Skeletal muscle satellite cell (primary cell): ENCODE measurements at regions not wholly inside any gene's neighbourhood (a gene's known extent, or its start where the extent isn't known, plus 50 kb on each side); places are given as distances from the start of the nearest gene placed in this dataset.
"Not testable (repeated sequence)": the region's sequence is repeated elsewhere in the genome, so short reads cannot be mapped to it uniquely, and the experiment has no call there.

Source experiments
- H3K27me3 ChIP-seq: 2 replicates; pipeline ENCODE4 v1.7.0; 2013; ENCODE audit warnings: low read length; ENCODE audit not compliant: control insufficient read depth, insufficient read depth
- H3K36me3 ChIP-seq: 2 replicates; pipeline ENCODE4 v1.7.0; 2013; ENCODE audit warnings: mild to moderate bottlenecking, control low read depth, low read length; ENCODE audit not compliant: insufficient read depth
- H3K4me1 ChIP-seq: 2 replicates; pipeline ENCODE4 v1.7.0; 2013; ENCODE audit warnings: low read length; ENCODE audit not compliant: control insufficient read depth, insufficient read depth
- H3K4me2 ChIP-seq: 2 replicates; pipeline ENCODE4 v1.7.0; 2013; ENCODE audit warnings: mild to moderate bottlenecking, low read length
- H3K4me3 ChIP-seq: 2 replicates; pipeline ENCODE4 v1.7.0; 2013; ENCODE audit warnings: low read length
- H3K9ac ChIP-seq: 2 replicates; pipeline ENCODE4 v1.7.0; 2013; ENCODE audit warnings: mild to moderate bottlenecking, low read depth, low read length, moderate library complexity
- H3K9me3 ChIP-seq: replicated peaks from 2 replicates; pipeline ENCODE4 v1.7.0; 2013; ENCODE audit warnings: mild to moderate bottlenecking, control low read depth, low read length

DNA sequence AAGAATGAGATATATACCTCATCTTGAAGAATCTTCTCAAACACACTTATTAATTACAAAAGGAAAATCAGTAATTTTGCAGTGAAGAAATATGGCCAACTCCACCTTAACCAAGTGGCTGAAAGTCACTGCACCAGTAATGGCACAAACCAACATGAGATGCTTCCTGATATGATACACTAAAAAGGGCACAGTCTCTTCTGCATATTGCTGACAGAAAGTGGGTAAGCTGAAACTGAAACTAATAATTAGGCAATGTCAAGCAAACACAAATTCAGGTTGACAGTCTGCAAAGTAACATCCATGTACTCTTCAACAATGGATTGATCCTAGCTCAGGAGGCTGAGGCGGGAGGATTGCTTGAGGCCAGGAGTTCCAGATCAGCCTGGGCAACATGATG is 56.1 kb downstream of the ZNF22 start:
- not testable (repeated sequence) for H3K4me3 ChIP-seq, H3K9ac ChIP-seq, H3K36me3 ChIP-seq, H3K4me2 ChIP-seq, H3K9me3 ChIP-seq, H3K4me1 ChIP-seq, H3K27me3 ChIP-seq

DNA sequence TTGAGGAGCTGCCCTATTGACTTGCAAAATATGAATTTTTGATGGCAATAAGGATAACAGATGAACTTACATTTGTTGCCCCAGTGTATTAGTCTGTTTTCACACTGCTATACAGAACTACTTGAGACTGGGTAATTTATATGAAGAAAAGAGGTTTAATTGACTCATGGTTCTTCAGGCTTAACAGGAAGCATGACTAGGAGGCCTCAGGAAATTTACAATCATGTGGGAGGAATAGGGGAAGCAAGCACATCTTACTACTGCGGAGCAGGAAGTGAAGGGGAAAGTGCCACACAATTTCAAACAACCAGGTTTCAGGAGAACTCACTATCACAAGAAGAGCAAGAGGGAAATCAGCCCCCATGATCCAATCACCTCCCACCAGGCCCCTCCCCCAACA is 57.9 kb downstream of the ZNF22 start:
- H3K4me3 ChIP-seq, result no peak overlapping the region
- H3K4me1 ChIP-seq, result no peaks in the 10 kb centered on the region
- no peak overlapping the region for H3K9ac ChIP-seq
- H3K27me3 ChIP-seq, result no peaks in the 10 kb centered on the region
- H3K9me3 ChIP-seq, result no peaks in the 10 kb centered on the region
- H3K36me3 ChIP-seq, result no peaks in the 10 kb centered on the region
- H3K4me2 ChIP-seq, result no peak overlapping the region

DNA sequence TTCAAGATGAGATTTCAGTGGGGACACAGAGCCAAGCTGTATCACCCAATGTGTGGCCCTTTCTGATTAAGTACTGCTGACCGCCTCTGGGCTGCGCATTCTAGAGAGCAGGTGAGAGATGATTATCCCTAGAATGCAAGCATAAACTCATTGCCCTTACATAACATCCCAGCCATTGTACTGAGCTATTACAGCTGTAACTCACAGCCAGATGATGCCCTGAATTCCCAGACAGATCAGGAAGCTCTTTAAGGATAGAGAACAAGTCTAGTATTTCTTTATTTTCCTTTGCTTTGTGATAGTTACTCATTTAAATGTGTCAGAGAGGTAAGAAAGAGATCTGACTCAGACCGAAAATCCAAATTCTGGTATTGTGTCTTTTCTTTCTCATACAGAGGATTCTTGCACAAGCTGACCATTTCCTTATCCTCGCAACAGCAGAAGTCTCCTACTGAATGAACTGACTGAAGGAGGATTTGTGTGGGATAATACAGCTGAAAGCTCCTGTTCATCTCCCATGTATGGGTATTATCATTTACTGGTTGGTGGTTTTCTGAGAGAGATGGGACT is 58.4 kb downstream of the ZNF22 start:
- Histone ChIP-seq H3K9me3 (no peaks in the 10 kb centered on the region), H3K27me3 (no peaks in the 10 kb centered on the region), H3K4me2 (no peak overlapping the region), H3K4me3 (no peak overlapping the region), H3K9ac (no peak overlapping the region), H3K36me3 (no peaks in the 10 kb centered on the region), H3K4me1 (no peaks in the 10 kb centered on the region)

DNA sequence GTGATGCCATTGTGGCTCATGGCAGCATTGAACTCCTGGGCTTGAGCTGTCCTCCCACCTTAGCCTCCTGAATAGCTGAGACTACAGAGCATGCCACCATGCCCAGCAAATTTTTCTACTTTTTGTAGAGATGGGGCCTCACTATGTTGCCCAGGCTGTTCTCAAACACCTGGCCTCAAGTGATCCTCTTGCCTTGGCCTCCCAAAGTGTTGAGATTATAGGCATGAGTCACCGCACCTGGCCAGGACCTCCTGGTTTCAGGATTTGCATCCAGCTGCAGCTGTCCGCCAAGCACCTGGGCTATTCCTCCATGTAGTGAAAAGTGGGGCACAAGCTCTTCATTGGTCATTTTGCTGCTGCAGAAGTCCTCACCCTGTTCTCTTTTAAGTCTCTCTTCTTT is 58.9 kb downstream of the ZNF22 start:
- Histone ChIP-seq H3K27me3 (peaks cover 2% of the 10 kb centered on the region), H3K9me3 (no peaks in the 10 kb centered on the region), H3K4me3 (no peak overlapping the region), H3K9ac (no peak overlapping the region), H3K4me1 (no peaks in the 10 kb centered on the region), H3K36me3 (no peaks in the 10 kb centered on the region), H3K4me2 (no peak overlapping the region)

DNA sequence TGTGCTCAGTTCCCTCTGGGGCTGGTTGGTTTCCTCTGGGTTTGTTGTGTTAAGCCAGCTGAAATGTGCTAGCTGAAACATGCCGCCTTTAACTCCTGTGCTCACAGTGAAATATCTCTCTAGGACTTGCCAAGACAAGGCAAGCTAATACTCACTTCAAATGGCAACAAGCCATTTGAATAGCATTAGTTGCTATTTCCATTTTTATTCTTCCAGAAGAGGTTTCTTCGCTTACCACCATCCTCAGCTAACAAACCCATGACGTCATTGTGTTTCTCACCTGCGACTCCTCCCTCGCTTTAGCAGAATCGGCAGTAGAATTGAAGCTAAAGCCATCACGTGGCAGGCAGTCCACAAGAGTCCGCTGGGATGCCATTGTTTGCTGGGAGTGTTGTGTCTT is 61.3 kb downstream of the ZNF22 start:
- H3K4me1 ChIP-seq, result no peaks in the 10 kb centered on the region
- no peak overlapping the region for H3K9ac ChIP-seq
- H3K27me3 ChIP-seq, result peaks cover 6% of the 10 kb centered on the region
- no peak overlapping the region for H3K4me3 ChIP-seq
- H3K9me3 ChIP-seq, result no peaks in the 10 kb centered on the region
- no peak overlapping the region for H3K4me2 ChIP-seq
- no peaks in the 10 kb centered on the region for H3K36me3 ChIP-seq

DNA sequence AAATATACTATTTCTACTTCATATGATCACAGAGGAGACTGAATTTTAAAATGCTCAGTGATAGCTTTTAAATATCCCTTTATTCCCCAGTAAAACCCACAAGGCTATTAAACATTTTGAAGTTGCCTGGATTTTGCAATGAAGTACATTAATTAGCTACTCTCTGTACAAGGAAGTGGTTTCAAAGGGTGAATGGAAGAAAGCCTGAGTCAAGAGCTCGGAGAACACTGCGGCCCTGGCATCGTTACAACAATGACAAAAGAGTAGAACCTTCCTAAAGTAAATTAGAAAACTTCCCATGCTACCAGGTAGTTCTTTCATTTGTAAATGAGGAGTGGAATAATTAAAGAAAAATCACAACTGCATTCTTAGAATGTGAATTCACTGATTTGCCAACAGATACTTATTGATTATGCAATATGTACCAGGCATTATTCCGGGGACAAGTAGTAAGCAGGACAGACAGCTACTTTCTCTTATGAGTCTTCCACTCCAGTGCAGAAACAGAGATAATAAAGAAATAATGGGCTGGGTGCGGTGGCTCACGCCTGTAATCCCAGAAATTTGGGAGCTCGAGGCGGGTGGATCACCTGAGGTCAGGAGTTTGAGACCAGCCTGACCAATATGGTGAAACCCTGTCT is 63.0 kb downstream of the ZNF22 start:
- no peak overlapping the region for H3K4me3 ChIP-seq
- no peaks in the 10 kb centered on the region for H3K4me1 ChIP-seq
- no peak overlapping the region for H3K4me2 ChIP-seq
- H3K27me3 ChIP-seq, result peaks cover 6% of the 10 kb centered on the region
- no peaks in the 10 kb centered on the region for H3K36me3 ChIP-seq
- no peaks in the 10 kb centered on the region for H3K9me3 ChIP-seq
- no peak overlapping the region for H3K9ac ChIP-seq

DNA sequence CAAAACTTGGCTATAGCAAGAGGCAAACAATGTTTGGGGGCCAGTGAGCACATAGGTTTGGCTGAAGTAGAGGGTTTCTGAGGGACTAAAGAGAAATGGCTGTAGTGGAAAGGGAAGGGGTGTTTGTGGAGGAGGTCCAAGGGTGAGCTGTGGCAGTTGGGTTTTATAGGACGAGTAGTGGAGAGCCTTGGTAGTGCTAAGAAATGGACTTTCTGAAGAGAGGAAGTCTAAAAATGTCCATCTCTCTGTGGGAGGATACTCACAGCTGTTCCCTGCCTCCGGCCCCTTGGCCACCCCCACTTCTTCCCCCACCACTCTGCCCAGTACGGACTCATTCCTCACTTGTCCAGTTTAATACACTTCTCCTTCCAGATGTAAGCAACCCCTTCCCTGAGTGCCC is 64.3 kb downstream of the ZNF22 start:
- no peak overlapping the region for H3K4me3 ChIP-seq
- H3K4me1 ChIP-seq, result no peaks in the 10 kb centered on the region
- no peak overlapping the region for H3K4me2 ChIP-seq
- H3K9me3 ChIP-seq, result no peaks in the 10 kb centered on the region
- no peaks in the 10 kb centered on the region for H3K36me3 ChIP-seq
- H3K9ac ChIP-seq, result no peak overlapping the region
- H3K27me3 ChIP-seq, result peaks cover 6% of the 10 kb centered on the region

DNA sequence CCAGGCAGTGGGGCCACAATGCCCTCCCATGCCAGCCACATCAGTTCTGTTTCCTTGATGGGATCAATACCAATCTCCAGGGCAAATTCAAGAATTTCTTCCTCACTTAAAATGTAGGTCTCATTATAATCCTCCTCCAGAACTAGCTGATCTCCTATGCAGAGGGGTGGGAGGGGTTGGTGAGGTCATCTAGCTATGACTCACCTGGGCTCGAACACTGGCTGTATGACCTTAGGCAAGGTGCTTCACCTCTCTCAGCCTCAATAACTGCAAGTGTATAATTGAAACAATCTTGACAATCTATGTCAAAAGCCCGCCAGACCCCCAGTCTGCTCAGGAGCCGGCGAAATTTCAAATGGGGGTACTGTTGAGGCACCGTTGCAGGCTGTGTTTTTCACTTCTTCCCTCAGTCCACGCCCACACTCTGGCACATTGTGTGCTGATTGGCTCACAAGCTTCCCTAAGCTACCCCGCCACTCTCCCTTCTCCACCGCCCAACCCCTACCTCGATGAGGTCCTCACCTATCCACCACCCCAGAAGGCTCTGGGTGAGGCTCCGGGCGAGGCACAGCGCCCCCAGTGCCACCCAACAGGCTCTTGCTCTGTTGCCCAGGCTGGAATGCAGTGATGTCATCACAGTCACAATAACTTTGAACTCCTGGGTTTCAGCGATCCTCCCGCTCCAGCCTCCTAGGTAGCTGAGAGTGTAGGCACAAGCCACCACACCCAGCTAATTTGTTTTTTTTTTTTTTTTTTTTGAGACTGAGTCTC is 70.5 kb downstream of the ZNF22 start:
- no peaks in the 10 kb centered on the region for H3K4me1 ChIP-seq
- no peaks in the 10 kb centered on the region for H3K9me3 ChIP-seq
- H3K9ac ChIP-seq, result no peak overlapping the region
- no peak overlapping the region for H3K4me2 ChIP-seq
- H3K4me3 ChIP-seq, result no peak overlapping the region
- no peaks in the 10 kb centered on the region for H3K36me3 ChIP-seq
- H3K27me3 ChIP-seq, result peaks cover 9% of the 10 kb centered on the region

DNA sequence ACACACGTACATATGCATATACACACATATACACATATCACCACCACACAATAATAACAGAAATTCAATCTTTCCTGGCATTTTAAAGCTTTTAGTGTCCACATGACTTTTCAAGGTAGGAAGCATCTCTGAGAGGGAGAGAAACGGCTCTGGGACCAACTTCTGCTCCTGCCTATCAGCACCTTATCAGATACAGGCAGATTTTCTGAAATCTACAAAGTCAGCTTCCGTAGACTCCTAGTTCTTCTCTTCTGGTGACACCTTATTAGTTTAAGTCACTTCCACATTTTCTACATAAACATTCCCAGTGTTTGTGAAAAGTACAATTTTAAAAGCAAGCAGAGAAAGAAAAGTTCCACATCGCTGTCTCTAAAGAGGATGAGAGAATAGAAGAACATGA is 74.5 kb downstream of the ZNF22 start:
- H3K27me3 ChIP-seq, result peaks cover 9% of the 10 kb centered on the region
- H3K4me2 ChIP-seq, result no peak overlapping the region
- H3K9me3 ChIP-seq, result no peaks in the 10 kb centered on the region
- H3K9ac ChIP-seq, result no peak overlapping the region
- H3K4me3 ChIP-seq, result no peak overlapping the region
- H3K36me3 ChIP-seq, result no peaks in the 10 kb centered on the region
- H3K4me1 ChIP-seq, result no peaks in the 10 kb centered on the region

DNA sequence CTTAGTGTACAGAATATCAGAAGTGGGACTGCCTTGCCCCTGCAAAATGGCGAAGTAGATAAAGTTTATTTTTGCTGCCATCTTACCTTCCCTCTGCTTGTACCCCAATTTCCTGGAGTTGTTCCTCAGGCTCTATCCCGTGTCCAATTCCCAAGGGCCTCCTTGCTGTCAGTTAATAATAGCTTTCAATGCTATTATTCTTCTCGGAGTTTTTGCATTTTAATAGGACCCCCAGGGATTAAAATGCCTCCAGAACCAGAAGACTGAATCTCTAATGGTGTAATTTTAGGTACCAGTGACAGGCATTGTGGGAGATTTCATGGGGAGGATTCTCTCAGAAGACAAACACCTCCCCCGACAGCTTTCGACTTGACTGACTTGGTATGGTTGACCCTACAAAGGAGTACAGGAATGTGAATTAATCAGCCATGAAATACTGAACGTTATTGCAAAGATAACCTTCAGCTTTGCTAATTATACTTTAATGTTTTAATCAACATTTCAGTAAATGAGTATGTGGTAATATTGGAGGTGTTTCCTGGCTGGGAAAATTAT is 75.2 kb downstream of the ZNF22 start:
- H3K9me3 ChIP-seq, result no peaks in the 10 kb centered on the region
- H3K36me3 ChIP-seq, result no peaks in the 10 kb centered on the region
- H3K27me3 ChIP-seq, result peaks cover 12% of the 10 kb centered on the region
- no peak overlapping the region for H3K4me3 ChIP-seq
- no peak overlapping the region for H3K9ac ChIP-seq
- no peak overlapping the region for H3K4me2 ChIP-seq
- no peaks in the 10 kb centered on the region for H3K4me1 ChIP-seq

DNA sequence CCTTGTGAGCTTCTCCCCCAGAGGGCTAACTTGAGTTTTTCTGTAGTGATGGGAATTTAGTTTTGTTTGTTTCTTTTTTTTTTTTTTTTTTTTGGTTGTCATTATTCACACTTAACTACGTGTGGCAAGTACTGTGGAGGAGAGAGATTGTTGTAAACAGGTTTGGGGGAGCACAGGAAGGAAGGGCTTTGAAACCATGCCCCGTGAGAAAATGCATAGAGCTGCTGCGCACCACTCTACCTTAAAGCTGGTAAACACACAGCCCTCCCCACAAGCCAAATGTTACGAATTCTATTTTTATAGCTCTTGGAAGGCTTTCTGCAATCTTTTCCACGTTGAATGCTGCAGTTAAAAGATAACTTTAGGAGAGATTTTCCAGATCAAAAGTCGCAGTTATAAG is 76.2 kb downstream of the ZNF22 start:
- Histone ChIP-seq H3K27me3 (peaks cover 14% of the 10 kb centered on the region), H3K4me1 (no peaks in the 10 kb centered on the region), H3K9ac (no peak overlapping the region), H3K9me3 (no peaks in the 10 kb centered on the region), H3K4me3 (no peak overlapping the region), H3K4me2 (no peak overlapping the region), H3K36me3 (no peaks in the 10 kb centered on the region)
